ENCODE measurements at regions not wholly inside any gene's neighbourhood (a gene's known extent, or its start where the extent isn't known, plus 50 kb on each side); places are given as distances from the start of the nearest gene placed in this dataset.
"Not testable (repeated sequence)": the region's sequence is repeated elsewhere in the genome, so short reads cannot be mapped to it uniquely, and the experiment has no call there.

GRCh38 chr6:166701424-166701823 lies 74.4 kb upstream of the RPS6KA2 start:
- not testable (repeated sequence) for H3K4me3 ChIP-seq (ENCODE audit: low read length); DNase-seq; H3K27ac ChIP-seq (ENCODE audit: low read length); H3K4me1 ChIP-seq (ENCODE audit: control insufficient read depth, insufficient read depth, low read length); H3K27me3 ChIP-seq (ENCODE audit: control insufficient read depth, insufficient read depth, low read length); H3K9me3 ChIP-seq (ENCODE audit: control insufficient read depth, low read depth, low read length); H3K36me3 ChIP-seq (ENCODE audit: control insufficient read depth, insufficient read depth, low read length)
- WGBS (ENCODE audit: insufficient coverage, low lambda C conversion rate): 100% methylated on average over 1 of the region's 8 CpGs

GRCh38 chr6:166700871-166701270 lies 73.8 kb upstream of the RPS6KA2 start:
- not testable (repeated sequence) for H3K4me3 ChIP-seq (ENCODE audit: low read length); H3K36me3 ChIP-seq (ENCODE audit: control insufficient read depth, insufficient read depth, low read length); H3K4me1 ChIP-seq (ENCODE audit: control insufficient read depth, insufficient read depth, low read length); H3K27me3 ChIP-seq (ENCODE audit: control insufficient read depth, insufficient read depth, low read length); H3K27ac ChIP-seq (ENCODE audit: low read length); DNase-seq; H3K9me3 ChIP-seq (ENCODE audit: control insufficient read depth, low read depth, low read length)
- WGBS (ENCODE audit: insufficient coverage, low lambda C conversion rate): no CpG with 5 or more reads among the region's 3 CpGs

- H3K27ac ChIP-seq (ENCODE audit: low read length): no peak overlapping the region
- peaks cover 4% of the 10 kb centered on the region for H3K27me3 ChIP-seq (ENCODE audit: control insufficient read depth, insufficient read depth, low read length)
- H3K9me3 ChIP-seq (ENCODE audit: control insufficient read depth, low read depth, low read length): no peaks in the 10 kb centered on the region
- DNase-seq: no peak
- no peaks in the 10 kb centered on the region for H3K4me1 ChIP-seq (ENCODE audit: control insufficient read depth, insufficient read depth, low read length)
- H3K4me3 ChIP-seq (ENCODE audit: low read length): no peak overlapping the region
- no CpG with 5 or more reads among the region's 4 CpGs for WGBS (ENCODE audit: insufficient coverage, low lambda C conversion rate)
- H3K36me3 ChIP-seq (ENCODE audit: control insufficient read depth, insufficient read depth, low read length): no peaks in the 10 kb centered on the region
Measured at GRCh38 chr6:166697113-166697512, 70.1 kb upstream of the RPS6KA2 start.

- H3K9me3 ChIP-seq (ENCODE audit: control insufficient read depth, low read depth, low read length): no peaks in the 10 kb centered on the region
- H3K36me3 ChIP-seq (ENCODE audit: control insufficient read depth, insufficient read depth, low read length): no peaks in the 10 kb centered on the region
- H3K4me3 ChIP-seq (ENCODE audit: low read length): no peak overlapping the region
- no peak overlapping the region for H3K27ac ChIP-seq (ENCODE audit: low read length)
- 90% methylated on average over 2 of the region's 7 CpGs for WGBS (ENCODE audit: insufficient coverage, low lambda C conversion rate)
- no peaks in the 10 kb centered on the region for H3K4me1 ChIP-seq (ENCODE audit: control insufficient read depth, insufficient read depth, low read length)
- H3K27me3 ChIP-seq (ENCODE audit: control insufficient read depth, insufficient read depth, low read length): peaks cover 8% of the 10 kb centered on the region
- DNase-seq: no peak
Measured at GRCh38 chr6:166693880-166694279, 66.8 kb upstream of the RPS6KA2 start.

- Histone ChIP-seq H3K27ac (ENCODE audit: low read length) (no peak overlapping the region), H3K27me3 (ENCODE audit: control insufficient read depth, insufficient read depth, low read length) (peaks cover 16% of the 10 kb centered on the region), H3K36me3 (ENCODE audit: control insufficient read depth, insufficient read depth, low read length) (no peaks in the 10 kb centered on the region), H3K9me3 (ENCODE audit: control insufficient read depth, low read depth, low read length) (no peaks in the 10 kb centered on the region), H3K4me3 (ENCODE audit: low read length) (no peak overlapping the region), H3K4me1 (ENCODE audit: control insufficient read depth, insufficient read depth, low read length) (no peaks in the 10 kb centered on the region)
- 100% methylated on average over 2 of the region's 12 CpGs for WGBS (ENCODE audit: insufficient coverage, low lambda C conversion rate)
- DNase-seq: no peak
Measured at GRCh38 chr6:166692723-166693302, 65.8 kb upstream of the RPS6KA2 start.

GRCh38 chr6:166691746-166692145 lies 64.7 kb upstream of the RPS6KA2 start:
- WGBS (ENCODE audit: insufficient coverage, low lambda C conversion rate): 89% methylated on average over 4 of the region's 7 CpGs

GRCh38 chr6:166691199-166691598 lies 64.1 kb upstream of the RPS6KA2 start:
- H3K4me3 ChIP-seq (ENCODE audit: low read length): no peak overlapping the region
- H3K27me3 ChIP-seq (ENCODE audit: control insufficient read depth, insufficient read depth, low read length): peaks cover 29% of the 10 kb centered on the region
- H3K36me3 ChIP-seq (ENCODE audit: control insufficient read depth, insufficient read depth, low read length): no peaks in the 10 kb centered on the region
- H3K27ac ChIP-seq (ENCODE audit: low read length): no peak overlapping the region
- WGBS (ENCODE audit: insufficient coverage, low lambda C conversion rate): no CpG with 5 or more reads among the region's 10 CpGs
- no peaks in the 10 kb centered on the region for H3K4me1 ChIP-seq (ENCODE audit: control insufficient read depth, insufficient read depth, low read length)
- no peaks in the 10 kb centered on the region for H3K9me3 ChIP-seq (ENCODE audit: control insufficient read depth, low read depth, low read length)
- no peak for DNase-seq

More at GRCh38 chr6:166691746-166692145, 64.7 kb upstream of the RPS6KA2 start:
- no peaks in the 10 kb centered on the region for H3K36me3 ChIP-seq (ENCODE audit: control insufficient read depth, insufficient read depth, low read length)
- no peak overlapping the region for H3K27ac ChIP-seq (ENCODE audit: low read length)
- H3K4me3 ChIP-seq (ENCODE audit: low read length): no peak overlapping the region
- no peak for DNase-seq
- H3K4me1 ChIP-seq (ENCODE audit: control insufficient read depth, insufficient read depth, low read length): no peaks in the 10 kb centered on the region
- H3K27me3 ChIP-seq (ENCODE audit: control insufficient read depth, insufficient read depth, low read length): peaks cover 26% of the 10 kb centered on the region
- H3K9me3 ChIP-seq (ENCODE audit: control insufficient read depth, low read depth, low read length): no peaks in the 10 kb centered on the region

GRCh38 chr6:166689687-166690086 lies 62.6 kb upstream of the RPS6KA2 start:
- Histone ChIP-seq H3K27me3 (ENCODE audit: control insufficient read depth, insufficient read depth, low read length) (peaks cover 29% of the 10 kb centered on the region), H3K4me3 (ENCODE audit: low read length) (no peak overlapping the region), H3K36me3 (ENCODE audit: control insufficient read depth, insufficient read depth, low read length) (no peaks in the 10 kb centered on the region), H3K9me3 (ENCODE audit: control insufficient read depth, low read depth, low read length) (no peaks in the 10 kb centered on the region), H3K4me1 (ENCODE audit: control insufficient read depth, insufficient read depth, low read length) (no peaks in the 10 kb centered on the region), H3K27ac (ENCODE audit: low read length) (no peak overlapping the region)
- no peak for DNase-seq
- no CpG with 5 or more reads among the region's 8 CpGs for WGBS (ENCODE audit: insufficient coverage, low lambda C conversion rate)

GRCh38 chr6:166688901-166689300 lies 61.9 kb upstream of the RPS6KA2 start:
- DNase-seq: no peak
- H3K4me1 ChIP-seq (ENCODE audit: control insufficient read depth, insufficient read depth, low read length): no peaks in the 10 kb centered on the region

GRCh38 chr6:166687879-166688205 lies 60.8 kb upstream of the RPS6KA2 start:
- no peak for DNase-seq
- Histone ChIP-seq H3K4me3 (ENCODE audit: low read length) (no peak overlapping the region), H3K36me3 (ENCODE audit: control insufficient read depth, insufficient read depth, low read length) (no peaks in the 10 kb centered on the region), H3K9me3 (ENCODE audit: control insufficient read depth, low read depth, low read length) (no peaks in the 10 kb centered on the region), H3K27ac (ENCODE audit: low read length) (no peak overlapping the region), H3K4me1 (ENCODE audit: control insufficient read depth, insufficient read depth, low read length) (no peaks in the 10 kb centered on the region), H3K27me3 (ENCODE audit: control insufficient read depth, insufficient read depth, low read length) (peaks cover 27% of the 10 kb centered on the region)
- no CpG with 5 or more reads among the region's 6 CpGs for WGBS (ENCODE audit: insufficient coverage, low lambda C conversion rate)

More at GRCh38 chr6:166688901-166689300, 61.9 kb upstream of the RPS6KA2 start:
- H3K4me3 ChIP-seq (ENCODE audit: low read length): no peak overlapping the region
- 100% methylated on average over 1 of the region's 9 CpGs for WGBS (ENCODE audit: insufficient coverage, low lambda C conversion rate)
- no peaks in the 10 kb centered on the region for H3K36me3 ChIP-seq (ENCODE audit: control insufficient read depth, insufficient read depth, low read length)
- H3K27me3 ChIP-seq (ENCODE audit: control insufficient read depth, insufficient read depth, low read length): peaks cover 27% of the 10 kb centered on the region
- H3K9me3 ChIP-seq (ENCODE audit: control insufficient read depth, low read depth, low read length): no peaks in the 10 kb centered on the region
- H3K27ac ChIP-seq (ENCODE audit: low read length): no peak overlapping the region

GRCh38 chr6:166687070-166687878 lies 60.2 kb upstream of the RPS6KA2 start:
- H3K9me3 ChIP-seq (ENCODE audit: control insufficient read depth, low read depth, low read length): no peaks in the 10 kb centered on the region
- H3K27ac ChIP-seq (ENCODE audit: low read length): no peak overlapping the region
- H3K4me1 ChIP-seq (ENCODE audit: control insufficient read depth, insufficient read depth, low read length): no peaks in the 10 kb centered on the region
- WGBS (ENCODE audit: insufficient coverage, low lambda C conversion rate): no CpG with 5 or more reads among the region's 21 CpGs
- no peaks in the 10 kb centered on the region for H3K36me3 ChIP-seq (ENCODE audit: control insufficient read depth, insufficient read depth, low read length)
- no peak overlapping the region for H3K4me3 ChIP-seq (ENCODE audit: low read length)
- peaks cover 27% of the 10 kb centered on the region for H3K27me3 ChIP-seq (ENCODE audit: control insufficient read depth, insufficient read depth, low read length)
- DNase-seq: no peak

Measured in large intestine (tissue), 3 donors.